Ovary (tissue), 3 donors: ENCODE measurements at regions not wholly inside any gene's neighbourhood (a gene's known extent, or its start where the extent isn't known, plus 50 kb on each side); places are given as distances from the start of the nearest gene placed in this dataset.

ENCODE experiments used
- CTCF ChIP-seq, 3 donors: fragments of 450-650 bp in 2 of 3; fragments of 200-600 bp in 1 of 3; IDR thresholded peaks; one replicate each; pipeline versions ENCODE4 v1.5.1 to v1.8.0; 2016 to 2022; ENCODE audit warnings: antibody characterized with exemption in 3 of 3, mild to moderate bottlenecking in 1 of 3
- POLR2A ChIP-seq: fragments of 450-650 bp; IDR thresholded peaks from one replicate; pipeline ENCODE4 v1.6.1; 2017; ENCODE audit warnings: antibody characterized with exemption, mild to moderate bottlenecking, moderate library complexity
- donor health status: DM: no; HTN: no; CAD: no.

- no peak for TF ChIP-seq CTCF (IDR thresholded peaks at IDR 0.05)
- TF ChIP-seq POLR2A: no peak
These were observed 104.3 kb upstream of the SLC24A3 start for GRCh38 chr20:19108155-19108554.
